HG02840 (cell line): ENCODE measurements at regions not wholly inside any gene's neighbourhood (a gene's known extent, or its start where the extent isn't known, plus 50 kb on each side); places are given as distances from the start of the nearest gene placed in this dataset.
"Not testable (repeated sequence)": the region's sequence is repeated elsewhere in the genome, so short reads cannot be mapped to it uniquely, and the experiment has no call there.

Experiments used
- ATAC-seq: cut with Tn5 transposase; IDR thresholded peaks from one replicate; pipeline ENCODE4 v1.9.1; 2021; ENCODE audit warnings: mild to moderate bottlenecking, moderate library complexity, moderate number of reproducible peaks; ENCODE audit not compliant: unreplicated experiment, low FRiP score

DNA sequence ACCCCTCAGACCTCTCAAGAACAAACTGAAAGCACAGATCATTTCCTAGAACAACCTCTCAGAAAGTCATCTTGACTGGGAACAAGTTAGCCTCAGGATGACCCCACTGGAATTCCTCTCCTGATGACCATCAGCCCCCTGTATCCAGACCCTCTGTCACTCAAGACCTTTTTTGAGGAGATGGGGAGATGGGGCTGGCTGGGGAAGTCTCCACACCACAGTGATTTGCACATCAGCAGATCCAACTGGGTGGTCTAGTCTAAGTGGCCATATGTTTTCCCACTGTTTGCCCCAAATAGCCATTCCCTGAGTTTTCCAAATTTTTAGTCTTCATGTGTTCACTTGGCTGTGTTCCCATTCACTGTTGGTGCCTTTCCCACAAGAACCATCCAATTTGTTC, 452.4 kb upstream of the NPVF start:
- ATAC-seq, result no peak

DNA sequence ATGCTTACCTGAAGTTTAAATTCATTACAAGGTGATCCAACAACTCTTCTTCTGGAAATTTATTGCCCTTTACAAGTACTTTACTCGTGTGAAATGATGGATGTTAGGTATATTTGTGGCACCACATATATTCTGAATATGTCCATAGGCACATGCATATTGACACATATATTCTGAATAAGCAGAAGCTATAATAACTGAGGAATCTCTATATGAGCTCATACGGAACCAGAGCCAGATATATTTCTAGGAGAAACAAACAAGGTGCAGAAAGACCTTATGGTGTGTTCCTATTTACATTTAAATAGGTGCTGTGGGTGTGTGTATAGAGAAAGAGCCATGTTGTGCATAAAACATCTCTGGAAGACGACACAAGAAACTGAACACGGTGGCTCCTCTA, 456.1 kb upstream of the NPVF start:
- no peak for ATAC-seq

DNA sequence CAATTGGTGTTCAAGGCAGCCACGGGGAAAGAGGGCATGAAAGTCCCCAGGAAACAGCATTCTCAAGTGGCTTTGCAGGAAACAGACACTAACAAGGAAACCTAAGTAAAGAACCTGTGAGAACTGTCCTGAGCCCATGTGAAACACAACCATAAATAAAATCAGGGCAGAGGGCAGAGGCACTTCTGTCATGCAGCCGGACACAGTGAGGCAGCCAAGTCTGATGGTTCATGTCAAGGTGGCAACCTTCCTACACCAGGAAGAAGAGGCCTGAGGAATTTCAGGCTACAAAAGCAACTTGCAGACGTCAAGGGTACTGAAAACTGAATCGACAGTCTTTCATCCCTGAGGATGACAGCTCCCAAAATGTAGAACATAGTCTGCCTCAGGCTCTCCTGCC, 458.2 kb upstream of the NPVF start:
- ATAC-seq, result no peak

DNA sequence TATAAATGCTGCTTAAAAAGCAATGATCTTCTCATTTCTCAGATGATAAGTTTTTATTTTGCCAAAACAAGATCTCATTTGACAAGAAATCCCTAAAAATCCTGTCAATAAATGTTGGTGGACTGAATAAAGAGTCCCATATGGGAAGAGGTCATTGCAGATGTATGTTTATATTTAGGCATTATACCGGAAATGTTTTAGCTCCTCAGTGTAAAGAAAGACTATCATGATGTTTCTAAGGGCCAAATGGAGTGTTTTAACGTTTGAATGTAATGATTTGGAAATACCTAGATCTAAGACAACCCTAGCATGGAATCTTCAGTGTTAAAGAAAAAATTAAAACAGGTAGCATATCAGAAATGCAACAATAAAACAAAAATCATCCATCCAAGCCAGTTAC, 457.8 kb upstream of the NFE2L3 start:
- no peak for ATAC-seq

DNA sequence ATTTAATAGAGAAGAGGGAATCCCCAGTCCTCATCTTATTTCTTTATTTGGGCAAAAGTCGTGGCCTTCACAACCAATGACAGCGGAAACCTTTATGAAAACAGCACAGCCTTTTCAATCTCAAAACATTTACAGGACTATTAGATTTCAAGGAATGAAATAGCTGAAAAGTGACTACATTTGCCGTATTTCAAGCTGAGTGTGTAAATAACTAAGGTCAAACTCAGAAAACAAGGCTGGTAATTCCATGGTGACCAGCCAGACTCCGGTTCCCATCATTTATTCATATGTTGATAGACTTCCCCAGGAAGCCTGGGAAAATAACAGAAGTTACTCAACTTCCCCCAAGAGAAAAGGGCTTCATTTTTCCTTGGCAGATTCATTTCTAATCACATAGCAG, 457.3 kb upstream of the NFE2L3 start:
- ATAC-seq, result no peak

DNA sequence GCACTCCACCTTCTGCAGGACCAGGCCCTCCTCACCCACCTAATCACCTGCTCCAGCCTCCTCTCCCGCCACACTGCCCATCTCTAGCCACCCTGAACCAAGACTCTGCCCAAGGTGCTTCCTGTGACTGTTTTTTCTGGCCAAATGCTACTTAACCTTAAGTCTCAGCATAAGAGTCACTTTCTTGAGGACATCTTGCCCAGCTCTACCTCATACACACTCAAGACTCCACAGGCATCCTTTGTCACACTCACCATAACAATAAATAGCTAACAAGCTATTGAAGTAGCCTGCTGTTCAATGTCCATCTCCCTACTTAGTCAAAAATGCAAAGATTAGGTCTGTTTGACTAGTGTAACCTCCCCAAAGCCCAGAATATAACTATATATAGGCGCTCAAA, 455.4 kb upstream of the NFE2L3 start:
- no peak for ATAC-seq

DNA sequence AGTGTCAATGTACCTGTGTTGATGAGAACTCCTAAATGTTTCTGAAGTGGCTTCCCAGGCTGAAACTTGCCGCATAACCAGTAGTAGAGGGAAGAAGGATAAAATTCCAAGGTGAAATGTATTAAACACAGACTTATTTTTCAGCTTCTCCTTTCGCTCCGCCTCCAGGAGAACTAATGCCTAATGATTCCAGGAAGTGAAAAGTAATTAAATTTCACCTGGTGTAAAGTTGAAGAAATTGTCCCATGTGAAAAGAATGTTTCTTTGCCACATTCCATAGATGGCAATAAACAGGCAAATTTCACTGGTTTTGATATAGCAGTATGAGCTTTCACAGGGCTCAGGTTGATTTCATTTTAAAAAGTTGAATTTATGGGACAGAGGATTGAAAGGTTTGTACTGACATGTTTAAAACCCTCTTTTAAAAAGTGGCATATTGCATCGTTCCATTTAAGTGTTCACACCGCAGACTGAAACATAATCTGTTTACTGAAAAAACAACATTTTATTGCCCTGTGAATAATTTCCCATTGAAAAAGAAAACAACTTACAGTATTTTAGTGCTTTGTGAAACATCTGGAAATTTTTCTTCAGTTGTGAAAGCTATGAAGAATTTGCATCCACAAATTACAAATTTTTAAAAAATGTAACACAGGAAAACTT, 453.4 kb upstream of the NFE2L3 start:
- ATAC-seq, result no peak

DNA sequence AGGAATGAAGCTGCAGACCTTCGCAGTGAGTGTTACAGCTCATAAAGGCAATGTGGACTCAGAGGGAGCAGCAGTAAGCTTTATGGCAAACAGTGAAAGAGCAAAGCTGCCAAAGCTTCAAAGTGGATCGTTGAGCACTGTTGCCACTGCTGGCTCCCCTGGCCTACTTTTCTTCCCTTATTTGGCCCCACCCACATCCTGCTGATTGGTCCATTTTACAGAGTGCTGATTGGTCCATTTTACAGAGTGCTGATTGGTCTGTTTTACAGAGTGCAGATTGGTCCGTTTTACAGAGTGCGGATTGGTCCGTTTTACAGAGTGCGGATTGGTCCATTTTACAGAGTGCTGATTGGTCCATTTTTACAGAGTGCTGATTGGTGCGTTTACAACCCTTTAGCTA, 451.9 kb upstream of the NFE2L3 start:
- ATAC-seq, result not testable (repeated sequence)

DNA sequence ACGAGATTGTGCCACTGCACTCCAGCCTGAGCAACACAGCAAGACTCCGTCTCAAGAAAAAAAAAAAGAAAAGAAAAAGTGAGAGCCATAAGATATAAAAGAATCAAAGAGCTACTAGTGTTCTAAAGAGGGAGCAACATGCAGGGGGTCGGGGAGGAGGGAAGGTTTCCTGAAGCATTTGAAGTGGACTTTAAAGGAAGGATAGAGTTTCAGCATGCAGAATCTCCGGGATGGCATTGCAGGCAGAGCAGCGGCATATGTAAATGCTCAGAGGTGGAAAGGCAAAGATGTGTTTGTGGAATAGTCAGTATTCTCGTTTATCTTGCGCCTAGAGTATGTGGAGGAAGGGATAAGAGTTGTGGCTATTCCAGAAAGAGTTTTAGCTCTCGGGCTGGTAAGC, 447.6 kb upstream of the NFE2L3 start:
- no peak for ATAC-seq

DNA sequence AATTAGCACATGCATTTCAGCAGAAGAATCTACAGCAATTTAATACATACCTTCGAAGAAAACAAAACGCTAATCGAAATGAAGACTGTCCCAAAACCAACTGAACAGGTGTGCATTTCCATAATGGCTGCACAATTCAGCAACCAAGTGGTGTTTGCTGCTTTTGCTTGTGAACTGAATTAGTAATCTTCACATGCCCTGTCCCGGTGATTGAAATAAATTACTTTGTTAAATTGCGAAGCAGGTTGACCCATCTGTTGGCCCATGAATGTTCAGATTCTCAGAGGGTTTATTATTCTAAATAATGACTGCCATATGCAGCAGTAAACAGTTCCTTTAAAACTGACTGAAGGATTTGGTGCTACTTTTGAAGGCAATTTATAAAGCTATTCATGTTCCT, 445.2 kb upstream of the NFE2L3 start:
- ATAC-seq, result no peak

DNA sequence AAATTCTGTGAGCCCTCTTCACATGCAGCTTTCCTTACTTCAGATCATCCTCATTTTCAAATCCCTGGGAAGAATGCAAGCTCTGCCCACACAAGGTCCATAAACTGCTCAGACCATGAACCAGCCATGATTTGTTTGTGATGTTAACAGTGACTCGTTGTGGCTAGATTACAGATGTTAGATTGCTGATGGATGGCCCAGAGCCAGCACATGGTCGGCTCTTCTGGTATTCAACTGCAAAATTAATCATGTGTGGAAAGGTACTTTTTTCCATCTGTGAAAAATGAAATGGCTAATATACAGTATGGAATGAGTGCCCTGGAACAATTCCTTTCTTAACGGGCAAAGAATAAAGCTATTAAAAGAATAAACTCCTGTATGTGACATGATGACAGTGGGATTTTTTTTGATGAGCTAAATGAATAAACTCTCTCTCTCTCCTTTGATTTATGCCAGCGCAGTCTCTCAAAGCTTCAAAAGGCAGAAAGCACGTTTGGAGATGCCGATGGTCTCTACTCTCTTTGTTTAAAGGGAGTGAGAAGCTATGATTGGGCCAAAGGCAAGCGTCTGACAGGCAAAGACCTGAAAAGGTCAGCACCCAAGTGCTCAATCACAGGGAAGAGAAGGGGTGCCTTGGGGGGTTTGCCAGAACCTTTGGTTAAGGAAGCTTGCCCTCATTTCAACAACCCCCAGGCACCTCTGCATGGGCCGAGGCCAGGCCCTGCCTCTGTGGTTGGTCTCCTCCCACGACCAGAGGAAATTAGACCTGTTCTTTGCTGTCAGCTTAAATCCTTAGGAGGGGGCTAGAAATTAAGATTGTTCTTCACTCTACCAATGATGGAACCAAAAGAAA, 444.0 kb upstream of the NFE2L3 start:
- ATAC-seq, result no peak

DNA sequence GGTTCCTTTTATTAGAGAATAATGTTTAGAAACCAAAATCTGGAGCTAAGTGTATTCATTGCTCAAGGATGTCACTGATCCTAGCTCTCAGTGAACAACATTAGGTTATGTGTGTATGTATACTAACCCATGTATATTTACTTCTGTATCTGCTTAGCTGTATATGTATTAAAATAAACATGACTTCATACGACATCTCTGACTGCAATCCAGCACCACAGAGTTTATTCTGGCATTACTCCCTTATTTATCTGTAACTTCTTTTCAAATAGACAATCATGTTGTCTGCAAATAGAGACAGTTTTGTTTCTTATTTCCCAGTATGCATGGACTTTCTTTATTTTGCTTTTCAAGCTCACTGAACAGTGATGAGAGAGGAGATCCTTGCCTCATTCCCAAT, 441.0 kb upstream of the NFE2L3 start:
- no peak for ATAC-seq

DNA sequence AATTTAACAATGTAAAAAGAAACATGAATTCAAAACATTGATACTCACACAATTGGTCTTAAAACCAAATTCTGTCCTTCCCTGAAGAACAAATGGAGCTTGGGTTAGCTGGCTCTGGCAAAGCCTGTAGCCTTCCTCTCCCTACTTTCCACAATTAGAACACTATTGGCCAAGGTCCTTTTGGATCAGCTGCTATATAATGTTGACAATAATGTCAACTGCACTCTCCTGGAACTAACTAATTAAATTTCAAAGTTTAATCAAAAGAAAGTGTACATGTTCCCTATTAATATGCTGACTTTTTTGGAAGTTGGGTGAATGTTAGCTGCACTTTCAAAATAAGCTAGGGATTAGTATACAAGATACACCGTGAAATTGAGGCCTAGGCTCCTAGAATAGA, 440.1 kb upstream of the NFE2L3 start:
- no peak for ATAC-seq

DNA sequence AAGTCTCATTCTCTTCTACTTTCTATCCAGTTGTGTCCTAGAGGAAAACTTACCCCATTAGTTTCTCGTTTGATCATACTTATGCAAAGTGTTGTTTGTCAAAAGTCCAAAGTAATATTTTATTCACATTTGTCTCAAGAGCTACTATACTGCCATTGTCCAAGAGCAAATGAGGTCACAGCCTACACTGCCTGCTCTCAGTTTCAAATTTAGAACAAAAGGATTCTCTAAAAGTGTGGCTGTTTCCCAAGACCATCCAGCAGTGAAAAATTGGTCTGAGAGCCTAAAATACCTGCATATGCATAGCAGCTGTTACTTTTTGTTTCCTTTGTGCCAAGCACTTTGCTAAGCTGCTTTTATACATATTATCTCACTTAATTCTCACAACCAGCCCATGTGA, 439.5 kb upstream of the NFE2L3 start:
- ATAC-seq, result no peak

DNA sequence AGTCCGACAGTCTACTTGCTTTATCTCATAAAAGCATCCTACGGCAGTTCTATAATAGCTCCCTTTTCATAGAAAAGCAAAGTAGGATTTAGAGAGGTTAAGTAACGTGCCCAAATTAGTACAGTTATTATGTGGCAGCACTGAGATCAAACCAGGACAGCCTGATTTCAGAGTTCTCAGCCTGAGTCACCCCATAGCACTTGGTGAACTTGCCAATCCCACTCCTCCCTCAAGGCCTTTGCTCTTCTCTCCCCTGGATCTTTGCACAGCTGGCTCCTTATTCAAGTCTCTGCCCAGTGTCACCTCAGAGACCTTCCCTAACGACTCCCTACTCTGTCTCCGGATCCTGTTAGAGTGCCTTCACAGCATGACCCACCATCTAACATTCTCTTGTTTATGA, 438.0 kb upstream of the NFE2L3 start:
- no peak for ATAC-seq

DNA sequence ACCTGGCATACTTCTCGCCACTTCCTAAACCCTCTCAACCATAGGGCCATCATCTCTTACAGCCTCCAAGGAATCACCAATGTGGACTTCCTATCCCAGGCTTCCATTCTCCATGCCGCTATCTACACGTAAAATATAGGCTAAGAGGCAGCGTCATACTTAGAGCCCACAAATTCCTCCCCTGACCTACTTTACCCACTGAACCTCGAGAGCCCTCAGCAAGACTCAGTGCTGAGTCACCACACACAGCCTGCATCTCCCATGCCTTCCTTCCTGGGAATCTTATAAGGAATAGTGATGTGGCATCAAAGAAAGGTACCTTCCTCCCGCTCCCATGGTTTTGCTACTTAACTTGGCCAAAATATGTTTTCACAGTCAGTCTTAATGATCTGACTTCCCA, 435.6 kb upstream of the NFE2L3 start:
- ATAC-seq, result no peak

DNA sequence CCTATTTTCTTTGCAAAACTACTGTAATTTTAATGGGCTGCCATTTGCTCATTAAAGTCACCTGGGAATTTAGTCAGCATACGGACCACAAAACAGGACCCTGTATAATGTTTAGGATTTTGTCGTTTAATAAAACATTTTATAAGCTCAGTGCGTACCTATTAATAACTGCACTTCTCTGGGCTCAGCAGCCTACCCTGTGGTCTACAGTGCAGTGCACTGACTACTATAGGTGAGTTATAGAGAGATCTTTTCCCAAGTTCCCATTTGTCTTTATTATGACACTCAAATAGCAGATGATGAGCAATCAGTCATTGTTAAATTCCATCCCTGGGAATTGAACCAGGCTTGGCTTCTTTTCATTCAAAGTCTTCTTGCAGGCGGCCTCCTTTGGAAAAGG, 433.4 kb upstream of the NFE2L3 start:
- no peak for ATAC-seq

DNA sequence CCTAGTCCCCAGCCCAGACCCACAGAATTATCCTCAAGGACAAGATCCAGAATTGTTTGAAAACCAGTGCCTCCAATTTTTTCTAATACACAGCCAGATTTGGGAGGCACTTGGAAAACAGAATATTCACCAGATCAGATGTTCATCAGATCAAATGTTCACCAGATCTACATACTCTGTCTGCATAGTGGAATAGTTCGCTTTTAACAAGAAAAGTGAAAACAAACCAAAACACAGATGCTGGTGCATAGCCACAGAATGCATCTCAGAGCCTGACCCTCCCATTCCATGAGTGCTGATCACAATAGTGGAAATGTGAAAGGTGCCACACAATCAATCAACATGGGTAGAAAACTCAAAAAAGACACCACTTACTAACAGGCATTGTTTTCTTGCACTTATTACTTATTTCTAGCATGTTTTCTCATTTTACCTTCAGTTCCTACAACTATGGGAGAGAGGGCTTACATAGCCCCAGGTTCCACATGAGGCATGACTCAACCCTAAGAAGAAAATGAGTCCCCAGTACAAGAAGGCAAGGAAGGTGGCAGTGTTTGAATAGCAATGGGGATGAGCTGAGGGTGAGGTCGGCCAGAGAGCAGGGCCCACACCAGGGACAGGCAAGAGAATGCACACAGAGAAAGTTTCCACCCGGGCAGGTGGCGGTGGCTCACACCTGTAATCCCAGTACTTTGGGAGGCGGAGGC, 432.7 kb upstream of the NFE2L3 start:
- no peak for ATAC-seq

DNA sequence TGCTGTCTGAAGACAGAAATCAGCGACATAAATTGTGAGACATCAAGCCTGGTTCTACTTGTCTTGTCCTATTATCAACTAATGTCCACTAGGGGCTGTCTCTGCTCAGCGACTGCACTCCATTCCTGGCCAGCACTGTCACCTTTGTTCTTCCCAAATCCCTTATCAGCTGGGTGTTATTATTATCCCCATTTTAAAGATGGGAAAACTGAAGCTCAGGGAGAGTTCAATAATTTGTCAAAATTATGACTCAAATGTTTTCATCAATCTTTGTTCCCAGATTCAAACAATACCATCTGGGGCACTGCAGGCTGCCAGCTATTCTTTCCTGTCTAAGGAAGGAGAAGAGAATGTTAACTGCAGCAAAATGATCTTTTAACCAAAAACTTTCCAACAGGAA, 431.6 kb upstream of the NFE2L3 start:
- no peak for ATAC-seq

DNA sequence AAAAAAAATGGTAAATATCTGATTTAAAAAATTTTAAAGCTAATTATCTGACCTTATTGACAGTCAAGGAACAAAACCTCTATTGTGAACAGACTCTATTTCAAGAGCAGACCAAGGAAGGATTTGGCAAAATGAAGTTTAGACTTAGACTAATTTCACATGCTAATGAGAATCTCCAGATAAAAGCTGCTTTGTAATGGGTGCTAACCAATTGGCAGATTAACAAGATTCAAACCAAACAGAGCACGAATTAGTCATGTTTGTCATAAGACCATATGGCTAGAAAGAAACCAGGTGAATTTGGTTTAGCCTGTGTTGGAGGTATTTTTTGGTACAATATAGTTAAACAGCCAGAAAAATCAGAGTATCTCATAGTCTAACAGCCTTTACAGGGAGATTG, 429.1 kb upstream of the NFE2L3 start:
- ATAC-seq, result no peak

DNA sequence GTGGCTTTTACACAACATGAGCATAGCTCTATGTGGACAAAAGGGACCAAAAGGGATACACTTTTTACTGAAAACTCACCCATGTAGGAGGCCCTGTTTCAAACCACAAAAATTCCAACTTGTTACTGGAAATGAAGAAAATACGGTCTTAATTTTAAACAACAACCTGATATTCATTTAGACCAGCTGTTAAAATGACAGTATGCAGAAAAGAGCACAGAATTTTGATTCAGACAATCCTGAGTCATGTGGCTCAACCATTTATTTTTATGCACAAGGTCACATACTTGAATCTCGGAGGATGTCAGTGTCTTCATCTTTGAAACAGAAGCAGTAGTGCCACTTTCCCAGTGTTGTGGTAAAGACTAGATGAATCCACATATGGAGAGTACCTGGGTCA, 426.5 kb upstream of the NFE2L3 start:
- no peak for ATAC-seq
